ENCODE measurements at regions not wholly inside any gene's neighbourhood (a gene's known extent, or its start where the extent isn't known, plus 50 kb on each side); places are given as distances from the start of the nearest gene placed in this dataset.

GRCh38 chr12:124665511-124665910 is 98.1 kb upstream of the NCOR2 start:
- no peak for TF ChIP-seq CTCF (IDR thresholded peaks at IDR 0.05)
- ChIA-PET CTCF (no interaction called here), POLR2A (no interaction called here)
- Mint-ChIP-seq H3K36me3 (ENCODE audit: low read depth) (no peaks in the 10 kb centered on the region), H3K4me3 (no peak overlapping the region), H3K9me3 (peaks cover 4% of the 10 kb centered on the region), H3K27ac (no peak overlapping the region), H3K27me3 (peaks cover 6% of the 10 kb centered on the region), H3K4me1 (peaks cover 6% of the 10 kb centered on the region)
- DNase-seq: no peak
- ATAC-seq (ENCODE audit: low read depth): no peak
- intact Hi-C loops (cut with micrococcal nuclease): no loop called here

GRCh38 chr12:124664395-124665111 is 97.1 kb upstream of the NCOR2 start:
- ATAC-seq (ENCODE audit: low read depth) (no peak), DNase-seq (no peak)
- intact Hi-C loops (cut with micrococcal nuclease): no loop called here
- Mint-ChIP-seq H3K27ac (no peak overlapping the region), H3K4me1 (peaks cover 4% of the 10 kb centered on the region), H3K9me3 (peaks cover 4% of the 10 kb centered on the region), H3K4me3 (no peak overlapping the region), H3K36me3 (ENCODE audit: low read depth) (no peaks in the 10 kb centered on the region), H3K27me3 (peaks cover 6% of the 10 kb centered on the region)
- no peak for TF ChIP-seq CTCF (IDR thresholded peaks at IDR 0.05)
- ChIA-PET CTCF (no interaction called here), POLR2A (no interaction called here)

GRCh38 chr12:124663771-124664366 is 96.5 kb upstream of the NCOR2 start:
- no peak overlapping the region for H3K27ac Mint-ChIP-seq

GRCh38 chr12:124663206-124663605 is 95.8 kb upstream of the NCOR2 start:
- Mint-ChIP-seq H3K4me1 (no peaks in the 10 kb centered on the region), H3K4me3 (no peak overlapping the region), H3K27me3 (peaks cover 6% of the 10 kb centered on the region), H3K9me3 (peaks cover 4% of the 10 kb centered on the region), H3K27ac (no peak overlapping the region), H3K36me3 (ENCODE audit: low read depth) (no peaks in the 10 kb centered on the region)
- DNase-seq (no peak), ATAC-seq (ENCODE audit: low read depth) (no peak)
- TF ChIP-seq CTCF (IDR thresholded peaks at IDR 0.05): no peak
- intact Hi-C loops (cut with micrococcal nuclease): no loop called here
- ChIA-PET CTCF (no interaction called here), POLR2A (no interaction called here)

More at GRCh38 chr12:124663771-124664366, 96.5 kb upstream of the NCOR2 start:
- H3K9me3 Mint-ChIP-seq: peaks cover 4% of the 10 kb centered on the region
- no peaks in the 10 kb centered on the region for H3K36me3 Mint-ChIP-seq (ENCODE audit: low read depth)
- no peaks in the 10 kb centered on the region for H3K4me1 Mint-ChIP-seq
- intact Hi-C loops (cut with micrococcal nuclease): no loop called here
- TF ChIP-seq CTCF (IDR thresholded peaks at IDR 0.05): no peak
- H3K27me3 Mint-ChIP-seq: peaks cover 6% of the 10 kb centered on the region
- ChIA-PET POLR2A (no interaction called here), CTCF (no interaction called here)
- H3K4me3 Mint-ChIP-seq: no peak overlapping the region
- ATAC-seq (ENCODE audit: low read depth) (no peak), DNase-seq (no peak)

- TF ChIP-seq CTCF (IDR thresholded peaks at IDR 0.05): no peak
- Mint-ChIP-seq H3K36me3 (ENCODE audit: low read depth) (no peaks in the 10 kb centered on the region), H3K4me3 (no peak overlapping the region), H3K27me3 (peaks cover 6% of the 10 kb centered on the region), H3K4me1 (no peaks in the 10 kb centered on the region), H3K27ac (no peak overlapping the region), H3K9me3 (peaks cover 4% of the 10 kb centered on the region)
- DNase-seq: no peak
- ATAC-seq (ENCODE audit: low read depth): no peak
- ChIA-PET POLR2A (interaction anchor here (0.6 kb wide), 1 partner anchor 222 kb away, joined by 3 read pairs; no protein-coding TSS in a partner anchor), CTCF (interaction anchor here (0.6 kb wide), 1 partner anchor 273 kb away, joined by 3 read pairs; no protein-coding TSS in a partner anchor)
- intact Hi-C loops (cut with micrococcal nuclease): no loop called here
Measured at GRCh38 chr12:124661341-124661740, 93.9 kb upstream of the NCOR2 start.

Data from activated B cell treated with CpG ODN at 0.5 μM for 24 hours (primary cell).